ENCODE measurements at regions not wholly inside any gene's neighbourhood (a gene's known extent, or its start where the extent isn't known, plus 50 kb on each side); places are given as distances from the start of the nearest gene placed in this dataset.

DNA sequence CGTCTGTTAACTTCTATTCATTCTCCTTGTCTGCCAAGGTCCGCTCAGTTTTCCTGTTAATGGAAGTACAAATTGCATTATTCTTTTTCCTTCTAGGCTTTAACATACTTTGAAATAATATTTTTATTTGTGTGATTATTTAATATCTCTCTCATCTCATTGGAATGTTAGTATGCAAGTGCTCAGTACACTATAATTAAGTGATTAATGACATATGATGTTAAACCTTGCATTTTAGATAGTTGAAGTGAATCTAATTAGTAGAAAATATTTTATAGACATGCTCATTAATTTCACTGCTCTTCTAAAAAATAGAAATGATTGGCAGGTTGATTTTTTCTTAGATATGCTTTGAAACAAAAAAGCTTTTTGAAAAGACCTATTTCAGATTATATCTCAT is 1079.8 kb downstream of the RAPGEF2 start:
- no peaks in the 10 kb centered on the region for H3K9me3 ChIP-seq (ENCODE audit: insufficient read depth, low read length)
- H2AFZ ChIP-seq (ENCODE audit: low read depth, low read length): no peak overlapping the region
- no peaks in the 10 kb centered on the region for H3K36me3 ChIP-seq (replicated peaks; ENCODE audit: low read depth, low read length)
- no peak overlapping the region for H3K27ac ChIP-seq (ENCODE audit: low read length)
- no peaks in the 10 kb centered on the region; the same call in 1 of the 2 replicates for H3K4me1 ChIP-seq (ENCODE audit: low read length)
- H4K20me1 ChIP-seq (ENCODE audit: insufficient read depth, low read length): no peaks in the 10 kb centered on the region
- H3K4me3 ChIP-seq (ENCODE audit: low read length): no peak overlapping the region
- no peaks in the 10 kb centered on the region for H3K27me3 ChIP-seq (ENCODE audit: low read depth, low read length)
- no peaks in the 10 kb centered on the region for H3K79me2 ChIP-seq (ENCODE audit: low read length)
- H3K9ac ChIP-seq (ENCODE audit: low read length): no peak overlapping the region
- TF ChIP-seq EZH2phosphoT487 (IDR thresholded peaks at IDR 0.05; ENCODE audit: low read depth): no peak
- TF ChIP-seq, protein P1, sequence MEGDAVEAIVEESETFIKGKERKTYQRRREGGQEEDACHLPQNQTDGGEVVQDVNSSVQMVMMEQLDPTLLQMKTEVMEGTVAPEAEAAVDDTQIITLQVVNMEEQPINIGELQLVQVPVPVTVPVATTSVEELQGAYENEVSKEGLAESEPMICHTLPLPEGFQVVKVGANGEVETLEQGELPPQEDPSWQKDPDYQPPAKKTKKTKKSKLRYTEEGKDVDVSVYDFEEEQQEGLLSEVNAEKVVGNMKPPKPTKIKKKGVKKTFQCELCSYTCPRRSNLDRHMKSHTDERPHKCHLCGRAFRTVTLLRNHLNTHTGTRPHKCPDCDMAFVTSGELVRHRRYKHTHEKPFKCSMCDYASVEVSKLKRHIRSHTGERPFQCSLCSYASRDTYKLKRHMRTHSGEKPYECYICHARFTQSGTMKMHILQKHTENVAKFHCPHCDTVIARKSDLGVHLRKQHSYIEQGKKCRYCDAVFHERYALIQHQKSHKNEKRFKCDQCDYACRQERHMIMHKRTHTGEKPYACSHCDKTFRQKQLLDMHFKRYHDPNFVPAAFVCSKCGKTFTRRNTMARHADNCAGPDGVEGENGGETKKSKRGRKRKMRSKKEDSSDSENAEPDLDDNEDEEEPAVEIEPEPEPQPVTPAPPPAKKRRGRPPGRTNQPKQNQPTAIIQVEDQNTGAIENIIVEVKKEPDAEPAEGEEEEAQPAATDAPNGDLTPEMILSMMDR (IDR thresholded peaks at IDR 0.05; ENCODE audit: low read depth, low read length): no peak
- H3K4me2 ChIP-seq (ENCODE audit: low read length): no peak overlapping the region

GRCh38 chr4:160184884-160185283 is 1082.0 kb downstream of the RAPGEF2 start:
- TF ChIP-seq, protein P1 (IDR thresholded peaks at IDR 0.05; ENCODE audit: low read depth, low read length): no peak
- TF ChIP-seq EZH2phosphoT487 (IDR thresholded peaks at IDR 0.05; ENCODE audit: low read depth): no peak
- no peak overlapping the region for H3K4me3 ChIP-seq (ENCODE audit: low read length)
- H3K9me3 ChIP-seq (ENCODE audit: insufficient read depth, low read length): no peaks in the 10 kb centered on the region
- no peaks in the 10 kb centered on the region for H4K20me1 ChIP-seq (ENCODE audit: insufficient read depth, low read length)
- H3K4me1 ChIP-seq (ENCODE audit: low read length): no peaks in the 10 kb centered on the region
- no peaks in the 10 kb centered on the region for H3K79me2 ChIP-seq (ENCODE audit: low read length)
- H3K4me2 ChIP-seq (ENCODE audit: low read length): no peak overlapping the region
- no peak overlapping the region for H3K27ac ChIP-seq (ENCODE audit: low read length)
- no peak overlapping the region for H3K9ac ChIP-seq (ENCODE audit: low read length)
- no peaks in the 10 kb centered on the region for H3K27me3 ChIP-seq (ENCODE audit: low read depth, low read length)
- no peaks in the 10 kb centered on the region for H3K36me3 ChIP-seq (replicated peaks; ENCODE audit: low read depth, low read length)
- no peak overlapping the region for H2AFZ ChIP-seq (ENCODE audit: low read depth, low read length)

DNA sequence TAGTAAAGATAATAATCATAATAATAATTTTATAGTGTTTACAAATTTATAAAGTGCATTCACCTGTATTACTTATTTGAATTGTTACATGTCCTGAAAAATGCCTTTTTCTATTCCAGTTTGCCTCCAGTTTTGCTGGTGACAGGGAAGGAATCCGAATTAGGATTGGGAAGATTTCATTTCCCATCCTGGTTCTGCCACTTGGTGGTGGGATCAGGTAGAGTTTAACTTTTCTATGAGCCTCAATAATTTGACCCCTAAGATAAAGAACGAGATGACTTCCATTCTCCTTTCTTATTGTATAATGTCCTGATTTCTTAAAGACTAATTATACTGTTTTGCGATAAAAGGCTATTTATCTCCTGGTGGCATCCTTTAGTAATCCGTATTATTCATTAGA is 1090.9 kb downstream of the RAPGEF2 start:
- Histone ChIP-seq H3K27ac (ENCODE audit: low read length) (no peak overlapping the region), H3K4me1 (ENCODE audit: low read length) (no peaks in the 10 kb centered on the region), H4K20me1 (ENCODE audit: insufficient read depth, low read length) (no peaks in the 10 kb centered on the region), H3K36me3 (replicated peaks; ENCODE audit: low read depth, low read length) (no peaks in the 10 kb centered on the region), H2AFZ (ENCODE audit: low read depth, low read length) (no peak overlapping the region), H3K9me3 (ENCODE audit: insufficient read depth, low read length) (no peaks in the 10 kb centered on the region), H3K79me2 (ENCODE audit: low read length) (no peaks in the 10 kb centered on the region), H3K4me2 (ENCODE audit: low read length) (no peak overlapping the region), H3K4me3 (ENCODE audit: low read length) (no peak overlapping the region), H3K9ac (ENCODE audit: low read length) (no peak overlapping the region), H3K27me3 (ENCODE audit: low read depth, low read length) (no peaks in the 10 kb centered on the region)
- TF ChIP-seq EZH2phosphoT487 (IDR thresholded peaks at IDR 0.05; ENCODE audit: low read depth): no peak
- TF ChIP-seq, protein P1 (IDR thresholded peaks at IDR 0.05; ENCODE audit: low read depth, low read length): no peak

GRCh38 chr4:160194716-160195115 is 1091.8 kb downstream of the RAPGEF2 start:
- no peaks in the 10 kb centered on the region for H3K4me1 ChIP-seq (ENCODE audit: low read length)
- no peak overlapping the region for H3K27ac ChIP-seq (ENCODE audit: low read length)
- H3K79me2 ChIP-seq (ENCODE audit: low read length): no peaks in the 10 kb centered on the region
- no peak overlapping the region for H2AFZ ChIP-seq (ENCODE audit: low read depth, low read length)
- no peaks in the 10 kb centered on the region for H3K27me3 ChIP-seq (ENCODE audit: low read depth, low read length)
- no peaks in the 10 kb centered on the region for H4K20me1 ChIP-seq (ENCODE audit: insufficient read depth, low read length)
- H3K4me2 ChIP-seq (ENCODE audit: low read length): no peak overlapping the region
- no peak overlapping the region for H3K4me3 ChIP-seq (ENCODE audit: low read length)
- no peak overlapping the region for H3K9ac ChIP-seq (ENCODE audit: low read length)
- TF ChIP-seq, protein P1 (IDR thresholded peaks at IDR 0.05; ENCODE audit: low read depth, low read length): no peak
- TF ChIP-seq EZH2phosphoT487 (IDR thresholded peaks at IDR 0.05; ENCODE audit: low read depth): no peak
- no peaks in the 10 kb centered on the region; the same call in 1 of the 2 replicates for H3K9me3 ChIP-seq (ENCODE audit: insufficient read depth, low read length)
- H3K36me3 ChIP-seq (replicated peaks; ENCODE audit: low read depth, low read length): no peaks in the 10 kb centered on the region

All from OCI-LY3 (cell line).